ENCODE measurements at regions not wholly inside any gene's neighbourhood (a gene's known extent, or its start where the extent isn't known, plus 50 kb on each side); places are given as distances from the start of the nearest gene placed in this dataset.
A peak's percentile ranks its signal among the peaks of the same experiment; 100 is the strongest.
"Not testable (repeated sequence)": the region's sequence is repeated elsewhere in the genome, so short reads cannot be mapped to it uniquely, and the experiment has no call there.

- H3K4me1 ChIP-seq (ENCODE audit: control insufficient read depth in 3 of 3, insufficient read depth in 2 of 3, low read depth in 1 of 3, low read length in 2 of 3); H3K27ac ChIP-seq (ENCODE audit: low read depth in 1 of 3, low read length in 2 of 3); H3K27me3 ChIP-seq (ENCODE audit: control insufficient read depth in 3 of 3, insufficient read depth in 3 of 3, low read length in 3 of 3); DNase-seq; FAIRE-seq; H3K36me3 ChIP-seq (ENCODE audit: control insufficient read depth in 3 of 3, insufficient read depth in 2 of 3, low read depth in 1 of 3, low read length in 3 of 3); H3K4me3 ChIP-seq (ENCODE audit: low read depth in 1 of 3, low read length in 3 of 3): not testable (repeated sequence)
- 33 to 41% (median 40%) methylated on average over 2 of the region's 2 CpGs for WGBS, 3 donors
- peaks cover 1 to 12% of the 10 kb centered on the region in 2 donors for H3K9me3 ChIP-seq (ENCODE audit: control insufficient read depth in 2 of 2, insufficient read depth in 1 of 2, low read depth in 1 of 2, low read length in 1 of 2)
Measured at GRCh38 chr15:20420710-20421109, 120.9 kb downstream of the GOLGA6L6 start.

DNA sequence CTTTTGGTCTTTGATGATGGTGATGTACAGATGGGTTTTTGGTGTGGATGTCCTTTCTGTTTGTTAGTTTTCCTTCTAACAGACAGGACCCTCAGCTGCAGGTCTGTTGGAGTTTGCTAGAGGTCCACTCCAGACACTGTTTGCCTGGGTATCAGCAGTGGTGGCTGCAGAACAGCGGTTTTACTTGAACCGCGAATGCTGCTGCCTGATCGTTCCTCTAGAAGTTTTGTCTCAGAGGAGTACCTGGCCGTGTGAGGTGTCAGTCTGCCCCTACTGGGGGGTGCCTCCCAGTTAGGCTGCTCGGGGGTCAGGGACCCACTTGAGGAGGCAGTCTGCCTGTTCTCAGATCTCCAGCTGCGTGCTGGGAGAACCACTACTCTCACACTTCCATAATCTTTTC is 125.0 kb downstream of the GOLGA6L6 start:
- H3K4me1 ChIP-seq (ENCODE audit: control insufficient read depth in 3 of 3, insufficient read depth in 2 of 3, low read depth in 1 of 3, low read length in 2 of 3); H3K27ac ChIP-seq (ENCODE audit: low read depth in 1 of 3, low read length in 2 of 3); H3K4me3 ChIP-seq (ENCODE audit: low read depth in 1 of 3, low read length in 3 of 3); H3K9me3 ChIP-seq (ENCODE audit: control insufficient read depth in 2 of 2, insufficient read depth in 1 of 2, low read depth in 1 of 2, low read length in 1 of 2); H3K36me3 ChIP-seq (ENCODE audit: control insufficient read depth in 3 of 3, insufficient read depth in 2 of 3, low read depth in 1 of 3, low read length in 3 of 3); H3K27me3 ChIP-seq (ENCODE audit: control insufficient read depth in 3 of 3, insufficient read depth in 3 of 3, low read length in 3 of 3); DNase-seq; FAIRE-seq: not testable (repeated sequence)
- 56 to 72% (median 63%) methylated on average over 7 of the region's 7 CpGs for WGBS, 3 donors

- H3K4me1 ChIP-seq (ENCODE audit: control insufficient read depth in 3 of 3, insufficient read depth in 2 of 3, low read depth in 1 of 3, low read length in 2 of 3); FAIRE-seq; H3K9me3 ChIP-seq (ENCODE audit: control insufficient read depth in 2 of 2, insufficient read depth in 1 of 2, low read depth in 1 of 2, low read length in 1 of 2); H3K27me3 ChIP-seq (ENCODE audit: control insufficient read depth in 3 of 3, insufficient read depth in 3 of 3, low read length in 3 of 3); H3K27ac ChIP-seq (ENCODE audit: low read depth in 1 of 3, low read length in 2 of 3); H3K4me3 ChIP-seq (ENCODE audit: low read depth in 1 of 3, low read length in 3 of 3); H3K36me3 ChIP-seq (ENCODE audit: control insufficient read depth in 3 of 3, insufficient read depth in 2 of 3, low read depth in 1 of 3, low read length in 3 of 3); DNase-seq: not testable (repeated sequence)
- 83 to 92% (median 91%) methylated on average over 4 of the region's 4 CpGs for WGBS, 3 donors
Measured at GRCh38 chr15:20409667-20410198, 131.9 kb downstream of the GOLGA6L6 start.

DNA sequence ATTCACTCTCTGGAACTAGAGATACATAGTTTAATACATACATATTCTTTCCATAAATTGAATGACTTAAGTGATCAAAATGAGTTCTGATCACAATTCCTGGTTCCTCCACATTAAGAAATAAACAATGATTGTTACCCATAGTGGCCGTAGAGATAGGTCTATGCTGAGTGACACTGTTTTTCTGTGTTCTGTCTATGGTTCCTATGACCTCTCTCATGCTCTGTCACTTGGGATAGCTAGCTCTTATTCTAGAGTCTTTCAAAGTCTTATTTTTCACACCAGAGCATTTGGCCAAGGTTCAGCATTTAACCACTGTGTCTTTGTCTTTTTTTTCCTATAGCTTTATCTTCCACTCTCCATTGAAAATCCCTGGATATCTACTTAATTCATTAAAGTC is 132.4 kb downstream of the GOLGA6L6 start:
- H3K4me3 ChIP-seq (ENCODE audit: low read depth in 1 of 3, low read length in 3 of 3), result no peak overlapping the region
- H3K36me3 ChIP-seq (ENCODE audit: control insufficient read depth in 3 of 3, insufficient read depth in 2 of 3, low read depth in 1 of 3, low read length in 3 of 3), result no peaks in the 10 kb centered on the region
- WGBS, 3 donors, result 80 to 86% (median 84%) methylated on average over 1 of the region's 1 CpG
- no peak overlapping the region for H3K27ac ChIP-seq (ENCODE audit: low read depth in 1 of 3, low read length in 2 of 3)
- FAIRE-seq (no peak), DNase-seq (no peak)
- H3K27me3 ChIP-seq (ENCODE audit: control insufficient read depth in 3 of 3, insufficient read depth in 3 of 3, low read length in 3 of 3), result no peaks in the 10 kb centered on the region
- H3K4me1 ChIP-seq (ENCODE audit: control insufficient read depth in 3 of 3, insufficient read depth in 2 of 3, low read depth in 1 of 3, low read length in 2 of 3), result no peaks in the 10 kb centered on the region
- peaks cover 0 to 8% of the 10 kb centered on the region in 2 donors for H3K9me3 ChIP-seq (ENCODE audit: control insufficient read depth in 2 of 2, insufficient read depth in 1 of 2, low read depth in 1 of 2, low read length in 1 of 2)

GRCh38 chr15:20407553-20407952 is 134.0 kb downstream of the GOLGA6L6 start:
- no peak for FAIRE-seq
- H3K4me1 ChIP-seq (ENCODE audit: control insufficient read depth in 3 of 3, insufficient read depth in 2 of 3, low read depth in 1 of 3, low read length in 2 of 3), result no peaks in the 10 kb centered on the region
- H3K27me3 ChIP-seq (ENCODE audit: control insufficient read depth in 3 of 3, insufficient read depth in 3 of 3, low read length in 3 of 3), result no peaks in the 10 kb centered on the region
- WGBS, 3 donors, result 57 to 59% (median 57%) methylated on average over 6 of the region's 6 CpGs
- H3K4me3 ChIP-seq (ENCODE audit: low read depth in 1 of 3, low read length in 3 of 3), result no peak overlapping the region
- no peaks in the 10 kb centered on the region for H3K36me3 ChIP-seq (ENCODE audit: control insufficient read depth in 3 of 3, insufficient read depth in 2 of 3, low read depth in 1 of 3, low read length in 3 of 3)
- DNase-seq, result no peak
- H3K27ac ChIP-seq (ENCODE audit: low read depth in 1 of 3, low read length in 2 of 3), result no peak overlapping the region
- H3K9me3 ChIP-seq (ENCODE audit: control insufficient read depth in 2 of 2, insufficient read depth in 1 of 2, low read depth in 1 of 2, low read length in 1 of 2), result peaks cover 0 to 8% of the 10 kb centered on the region in 2 donors

DNA sequence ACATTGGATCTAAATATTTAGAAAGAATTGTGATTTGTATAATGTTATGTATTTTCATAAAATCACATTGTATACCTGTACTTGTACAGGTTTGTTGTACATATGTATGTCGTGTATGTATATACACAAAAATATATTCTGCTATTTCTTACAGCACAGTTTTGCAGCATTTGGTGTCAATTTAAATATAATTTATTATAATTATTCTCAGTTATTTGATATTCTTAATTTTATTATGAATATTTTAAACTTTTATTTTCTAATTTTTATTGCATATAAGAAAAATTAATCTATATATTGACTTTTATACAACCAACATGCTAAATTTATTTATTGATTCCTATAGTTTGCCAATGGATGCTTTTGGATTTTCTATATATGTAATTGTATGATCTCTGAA is 137.0 kb downstream of the GOLGA6L6 start:
- H3K4me1 ChIP-seq (ENCODE audit: control insufficient read depth in 3 of 3, insufficient read depth in 2 of 3, low read depth in 1 of 3, low read length in 2 of 3); H3K27ac ChIP-seq (ENCODE audit: low read depth in 1 of 3, low read length in 2 of 3); H3K4me3 ChIP-seq (ENCODE audit: low read depth in 1 of 3, low read length in 3 of 3); H3K27me3 ChIP-seq (ENCODE audit: control insufficient read depth in 3 of 3, insufficient read depth in 3 of 3, low read length in 3 of 3); DNase-seq; H3K36me3 ChIP-seq (ENCODE audit: control insufficient read depth in 3 of 3, insufficient read depth in 2 of 3, low read depth in 1 of 3, low read length in 3 of 3): not testable (repeated sequence)
- FAIRE-seq, result peak; percentile 44
- 44 to 70% (median 49%) methylated on average over 1 of the region's 1 CpG for WGBS, 3 donors
- H3K9me3 ChIP-seq (ENCODE audit: control insufficient read depth in 2 of 2, insufficient read depth in 1 of 2, low read depth in 1 of 2, low read length in 1 of 2), result peaks cover 0 to 17% of the 10 kb centered on the region in 2 donors

GRCh38 chr15:20402586-20402985 is 139.0 kb downstream of the GOLGA6L6 start:
- not testable (repeated sequence) for H3K27ac ChIP-seq (ENCODE audit: low read depth in 1 of 3, low read length in 2 of 3); H3K4me1 ChIP-seq (ENCODE audit: control insufficient read depth in 3 of 3, insufficient read depth in 2 of 3, low read depth in 1 of 3, low read length in 2 of 3); H3K4me3 ChIP-seq (ENCODE audit: low read depth in 1 of 3, low read length in 3 of 3); H3K27me3 ChIP-seq (ENCODE audit: control insufficient read depth in 3 of 3, insufficient read depth in 3 of 3, low read length in 3 of 3); DNase-seq; H3K36me3 ChIP-seq (ENCODE audit: control insufficient read depth in 3 of 3, insufficient read depth in 2 of 3, low read depth in 1 of 3, low read length in 3 of 3)
- 75 to 85% (median 76%) methylated on average over 3 of the region's 3 CpGs for WGBS, 3 donors
- peaks cover 0 to 20% of the 10 kb centered on the region in 2 donors for H3K9me3 ChIP-seq (ENCODE audit: control insufficient read depth in 2 of 2, insufficient read depth in 1 of 2, low read depth in 1 of 2, low read length in 1 of 2)
- peak; percentile 51 for FAIRE-seq

DNA sequence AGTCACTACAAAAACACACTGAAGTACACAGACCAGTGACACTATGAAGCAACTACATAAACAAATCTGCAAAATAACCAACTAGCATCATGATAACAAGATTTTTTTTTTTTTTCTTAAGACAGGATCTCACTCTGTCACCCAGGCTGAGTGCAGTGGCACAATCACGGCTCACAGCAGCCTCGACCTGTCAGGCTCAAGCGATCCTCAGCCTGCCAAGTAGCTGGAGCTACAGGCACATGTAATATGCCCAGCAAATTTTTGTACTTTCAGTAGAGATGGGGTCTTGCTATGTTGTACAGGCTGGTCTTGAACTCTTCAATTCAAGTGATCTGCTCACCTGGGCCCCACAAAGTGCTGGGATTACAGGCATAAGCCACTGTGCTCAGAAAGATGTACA is 140.5 kb downstream of the GOLGA6L6 start:
- not testable (repeated sequence) for DNase-seq; H3K36me3 ChIP-seq (ENCODE audit: control insufficient read depth in 3 of 3, insufficient read depth in 2 of 3, low read depth in 1 of 3, low read length in 3 of 3); H3K27ac ChIP-seq (ENCODE audit: low read depth in 1 of 3, low read length in 2 of 3); H3K4me1 ChIP-seq (ENCODE audit: control insufficient read depth in 3 of 3, insufficient read depth in 2 of 3, low read depth in 1 of 3, low read length in 2 of 3); H3K27me3 ChIP-seq (ENCODE audit: control insufficient read depth in 3 of 3, insufficient read depth in 3 of 3, low read length in 3 of 3); FAIRE-seq; H3K4me3 ChIP-seq (ENCODE audit: low read depth in 1 of 3, low read length in 3 of 3)
- H3K9me3 ChIP-seq (ENCODE audit: control insufficient read depth in 2 of 2, insufficient read depth in 1 of 2, low read depth in 1 of 2, low read length in 1 of 2), result peaks cover 0 to 13% of the 10 kb centered on the region in 2 donors
- 71 to 76% (median 76%) methylated on average over 3 of the region's 3 CpGs for WGBS, 3 donors

DNA sequence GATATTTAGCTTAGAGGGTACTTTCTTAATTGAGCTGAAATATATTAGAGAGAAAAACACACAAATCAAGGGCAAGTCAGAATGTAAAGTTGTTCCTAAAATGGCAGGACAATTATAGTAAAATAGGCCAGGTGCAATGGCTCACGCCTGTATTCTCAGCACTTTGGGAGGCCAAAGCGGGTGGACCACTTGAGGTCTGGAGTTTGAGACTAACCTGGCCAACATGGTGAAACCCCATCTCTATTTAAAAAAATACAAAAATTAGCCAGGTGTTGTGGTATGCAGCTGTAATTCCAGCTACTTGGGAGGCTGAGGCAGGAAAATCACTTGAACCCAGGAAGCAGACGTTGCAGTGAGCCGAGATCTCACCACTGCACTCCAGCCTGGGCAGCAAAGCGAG is 142.9 kb downstream of the GOLGA6L6 start:
- H3K27me3 ChIP-seq (ENCODE audit: control insufficient read depth in 3 of 3, insufficient read depth in 3 of 3, low read length in 3 of 3); H3K27ac ChIP-seq (ENCODE audit: low read depth in 1 of 3, low read length in 2 of 3); H3K4me3 ChIP-seq (ENCODE audit: low read depth in 1 of 3, low read length in 3 of 3); DNase-seq; FAIRE-seq; H3K4me1 ChIP-seq (ENCODE audit: control insufficient read depth in 3 of 3, insufficient read depth in 2 of 3, low read depth in 1 of 3, low read length in 2 of 3); H3K36me3 ChIP-seq (ENCODE audit: control insufficient read depth in 3 of 3, insufficient read depth in 2 of 3, low read depth in 1 of 3, low read length in 3 of 3): not testable (repeated sequence)
- WGBS, 3 donors, result 68 to 81% (median 71%) methylated on average over 5 of the region's 5 CpGs
- peaks cover 0 to 13% of the 10 kb centered on the region in 2 donors for H3K9me3 ChIP-seq (ENCODE audit: control insufficient read depth in 2 of 2, insufficient read depth in 1 of 2, low read depth in 1 of 2, low read length in 1 of 2)

Measured in small intestine (tissue), 7 donors.